22Rv1 (cell line): ENCODE measurements at regions not wholly inside any gene's neighbourhood (a gene's known extent, or its start where the extent isn't known, plus 50 kb on each side); places are given as distances from the start of the nearest gene placed in this dataset.

Experiments used
- CTCF ChIP-seq: fragments of 450-650 bp; IDR thresholded peaks from 2 replicates; pipeline ENCODE4 v1.5.1; 2017; ENCODE audit warnings: mild to moderate bottlenecking
- ZFX ChIP-seq: fragments of 450-650 bp; IDR thresholded peaks from 2 replicates; pipeline ENCODE4 v1.6.1; 2017; ENCODE audit warnings: antibody characterized with exemption, borderline replicate concordance

- no peak for TF ChIP-seq ZFX
- no peak for TF ChIP-seq CTCF
Measured at GRCh38 chr11:101299210-101299609, 169.6 kb upstream of the PGR start.
